H9 (cell line): ENCODE measurements at regions not wholly inside any gene's neighbourhood (a gene's known extent, or its start where the extent isn't known, plus 50 kb on each side); places are given as distances from the start of the nearest gene placed in this dataset.

Source experiments
- DNase-seq: peaks from one replicate; pipeline ENCODE4 v3.0.0-alpha.2; 2017
- H2AFZ ChIP-seq: one replicate; pipeline ENCODE4 v1.6.1; 2013; ENCODE audit warnings: mild to moderate bottlenecking, low read length, control low read depth, moderate library complexity
- H2AK5ac ChIP-seq: 2 replicates; pipeline ENCODE4 v1.6.1; 2013; ENCODE audit warnings: low read length, control low read depth, mixed read lengths; ENCODE audit not compliant: insufficient read length
- H2BK120ac ChIP-seq: one replicate; pipeline ENCODE4 v1.6.1; 2013; ENCODE audit warnings: low read depth, mild to moderate bottlenecking, low read length, control low read depth, inconsistent platforms; ENCODE audit not compliant: poor library complexity, severe bottlenecking
- H2BK12ac ChIP-seq: 2 replicates; pipeline ENCODE4 v1.6.1; 2013; ENCODE audit warnings: low read length, control low read depth, mixed read lengths, low read depth; ENCODE audit not compliant: insufficient read length
- H2BK15ac ChIP-seq: 2 replicates; pipeline ENCODE4 v1.6.1; 2013; ENCODE audit warnings: low read depth, low read length, control low read depth
- H2BK20ac ChIP-seq: one replicate; pipeline ENCODE4 v1.6.1; 2013; ENCODE audit warnings: low read depth, mild to moderate bottlenecking, low read length, control low read depth, inconsistent platforms; ENCODE audit not compliant: poor library complexity, severe bottlenecking
- H2BK5ac ChIP-seq: 2 replicates; pipeline ENCODE4 v1.6.1; 2013; ENCODE audit warnings: low read length, control low read depth, mixed read lengths; ENCODE audit not compliant: insufficient read length
- H3K14ac ChIP-seq: 2 replicates; pipeline ENCODE4 v1.6.1; 2013; ENCODE audit warnings: low read length, control low read depth; ENCODE audit not compliant: insufficient read depth
- H3K18ac ChIP-seq: 2 replicates; pipeline ENCODE4 v1.6.1; 2013; ENCODE audit warnings: low read depth, mild to moderate bottlenecking, mixed read lengths, low read length, control low read depth; ENCODE audit not compliant: insufficient read length
- H3K23ac ChIP-seq: 2 replicates; pipeline ENCODE4 v1.6.1; 2013; ENCODE audit warnings: low read length, control low read depth, mixed read lengths, low read depth; ENCODE audit not compliant: insufficient read length
- H3K23me2 ChIP-seq: 2 replicates; pipeline ENCODE4 v1.6.1; 2013; ENCODE audit warnings: low read depth, mild to moderate bottlenecking, mixed read lengths, low read length, control low read depth; ENCODE audit not compliant: insufficient read length, poor library complexity, severe bottlenecking
- H3K27ac ChIP-seq: 2 replicates; pipeline ENCODE4 v1.5.1; 2013; ENCODE audit warnings: low read length, control low read depth, mixed read lengths, low read depth; ENCODE audit not compliant: insufficient read length
- H3K27me3 ChIP-seq: 2 replicates; pipeline ENCODE4 v1.6.1; 2013; ENCODE audit warnings: low read length, control low read depth, inconsistent platforms; ENCODE audit not compliant: insufficient read depth
- H3K4ac ChIP-seq: 2 replicates; pipeline ENCODE4 v1.6.1; 2013; ENCODE audit warnings: low read depth, mild to moderate bottlenecking, control low read depth, inconsistent platforms, low read length, moderate library complexity
- H3K4me1 ChIP-seq: 2 replicates; pipeline ENCODE4 v1.6.1; 2013; ENCODE audit warnings: low read length, control low read depth, inconsistent platforms; ENCODE audit not compliant: insufficient read depth
- H3K4me2 ChIP-seq: 2 replicates; pipeline ENCODE4 v1.6.1; 2013; ENCODE audit warnings: low read length, control low read depth, mixed read lengths; ENCODE audit not compliant: insufficient read length, insufficient read depth
- H3K56ac ChIP-seq: 2 replicates; pipeline ENCODE4 v1.6.1; 2013; ENCODE audit warnings: low read depth, mild to moderate bottlenecking, mixed read lengths, low read length, control low read depth; ENCODE audit not compliant: insufficient read length
- H3K79me1 ChIP-seq: 2 replicates; pipeline ENCODE4 v1.6.1; 2013; ENCODE audit warnings: low read depth, mild to moderate bottlenecking, moderate library complexity, low read length, control low read depth, inconsistent platforms; ENCODE audit not compliant: insufficient read depth, poor library complexity, severe bottlenecking
- H3K79me2 ChIP-seq: 2 replicates; pipeline ENCODE4 v1.6.1; 2013; ENCODE audit warnings: low read length, control low read depth, inconsistent platforms; ENCODE audit not compliant: insufficient read depth
- H3K9ac ChIP-seq: 2 replicates; pipeline ENCODE4 v1.6.1; 2013; ENCODE audit warnings: low read length, control low read depth, mixed read lengths; ENCODE audit not compliant: insufficient read length; ENCODE audit errors: extremely low read depth
- H3K9me3 ChIP-seq: one replicate; pipeline ENCODE4 v1.6.1; 2013; ENCODE audit warnings: low read depth, low read length, inconsistent platforms; ENCODE audit not compliant: control insufficient read depth
- H3T11ph ChIP-seq: one replicate; pipeline ENCODE4 v1.6.1; 2013; ENCODE audit warnings: mild to moderate bottlenecking, low read length, control low read depth, inconsistent platforms
- H4K20me1 ChIP-seq: one replicate; pipeline ENCODE4 v1.6.1; 2013; ENCODE audit not compliant: control insufficient read depth, insufficient read length, insufficient read depth
- H4K5ac ChIP-seq: 2 replicates; pipeline ENCODE4 v1.6.1; 2013; ENCODE audit warnings: low read depth, mild to moderate bottlenecking, mixed read lengths, low read length, control low read depth; ENCODE audit not compliant: insufficient read length
- H4K8ac ChIP-seq: replicated peaks from 2 replicates; pipeline ENCODE4 v1.6.1; 2013; ENCODE audit warnings: low read length, control low read depth, mixed read lengths, low read depth; ENCODE audit not compliant: insufficient read length
- H4K91ac ChIP-seq: 2 replicates; pipeline ENCODE4 v1.6.1; 2013; ENCODE audit warnings: low read depth, mild to moderate bottlenecking, moderate library complexity, mixed read lengths, low read length, control low read depth; ENCODE audit not compliant: insufficient read length
- H3K27ac Mint-ChIP-seq, 3 experiments: 2 replicates in 2 of 3; 3 replicates in 1 of 3; pipeline ENCODE4 v1.8.0; 2020 to 2021; ENCODE audit warnings: mixed read lengths in 3 of 3, mild to moderate bottlenecking in 1 of 3, moderate library complexity in 1 of 3
- H3K27me3 Mint-ChIP-seq: 2 replicates; pipeline ENCODE4 v1.8.0; 2021; ENCODE audit warnings: low read depth, mild to moderate bottlenecking, moderate library complexity, mixed read lengths
- H3K36me3 Mint-ChIP-seq, 3 experiments: 2 replicates in 2 of 3; 3 replicates in 1 of 3; pipeline ENCODE4 v1.8.0; 2020 to 2021; ENCODE audit warnings: low read depth in 3 of 3, mixed read lengths in 3 of 3; ENCODE audit not compliant: insufficient read depth in 1 of 3
- H3K4me1 Mint-ChIP-seq, 2 experiments: 2 replicates each; pipeline ENCODE4 v1.8.0; 2020; ENCODE audit warnings: mixed read lengths in 2 of 2
- H3K4me3 Mint-ChIP-seq, 2 experiments: 2 replicates in 1 of 2; 3 replicates in 1 of 2; pipeline ENCODE4 v1.8.0; 2020 to 2021; ENCODE audit warnings: mild to moderate bottlenecking in 2 of 2, mixed read lengths in 2 of 2, moderate library complexity in 1 of 2
- H3K9me3 Mint-ChIP-seq, 2 experiments: 2 replicates in 1 of 2; 3 replicates in 1 of 2; pipeline ENCODE4 v1.8.0; 2020; ENCODE audit warnings: mild to moderate bottlenecking in 2 of 2, mixed read lengths in 2 of 2, moderate library complexity in 1 of 2
- WGBS: extraction: QIAGEN DNeasy Blood & Tissue Kit; methylation state at CpG from one replicate; pipeline ENCODE4 v1.1.7; 2013; ENCODE audit warnings: missing lambda C conversion rate, low lambda C conversion rate, mixed read lengths; ENCODE audit not compliant: insufficient read length; ENCODE audit errors: extremely low coverage; 5-methylcytosine and 5-hydroxymethylcytosine counted together
- TF ChIP-seq, protein P1 (sequence below): fragments of 200-600 bp; sonication (generic); conservative IDR thresholded peaks from 3 replicates; pipeline ENCODE4 v1.8.0; 2021; ENCODE audit warnings: antibody characterized with exemption, mild to moderate bottlenecking

DNA sequence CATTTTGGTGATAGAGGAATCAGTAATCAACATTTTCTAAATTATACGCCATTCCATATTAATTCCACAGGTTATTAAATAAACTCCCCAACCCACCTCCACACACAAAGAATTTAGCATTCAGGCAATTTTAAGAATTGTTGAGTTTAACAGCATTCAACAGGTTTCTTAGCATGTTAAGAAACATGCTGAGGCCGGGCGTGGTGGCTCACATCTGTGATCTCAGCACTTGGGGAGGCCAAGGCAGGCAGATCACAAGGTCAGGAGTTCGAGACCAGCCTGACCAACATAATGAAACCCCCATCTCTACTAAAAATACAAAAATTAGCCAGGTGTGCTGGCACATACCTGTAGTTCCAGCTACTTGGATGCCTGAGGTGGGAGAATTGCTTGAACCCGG, 64.0 kb upstream of the PHACTR2 start:
- Histone ChIP-seq H3K14ac (no peak overlapping the region), H3K79me2 (no peaks in the 10 kb centered on the region), H4K8ac (no peak overlapping the region), H3K4me2 (no peak overlapping the region), H3T11ph (no peak overlapping the region), H2BK120ac (no peak overlapping the region), H3K4me1 (peaks cover 2% of the 10 kb centered on the region; the same call in 1 of the 2 replicates), H4K91ac (no peak overlapping the region), H3K4ac (no peak overlapping the region), H3K27ac (no peak overlapping the region), H3K27me3 (no peaks in the 10 kb centered on the region), H2BK12ac (no peak overlapping the region), H2BK20ac (no peak overlapping the region), H2BK5ac (no peak overlapping the region), H2AK5ac (no peak overlapping the region), H3K18ac (no peak overlapping the region), H4K20me1 (no peaks in the 10 kb centered on the region), H2BK15ac (no peak overlapping the region), H3K9ac (no peak overlapping the region), H3K56ac (no peak overlapping the region), H3K79me1 (no peaks in the 10 kb centered on the region), H4K5ac (no peak overlapping the region), H3K9me3 (no peaks in the 10 kb centered on the region), H2AFZ (no peak overlapping the region), H3K23me2 (no peaks in the 10 kb centered on the region), H3K23ac (no peak overlapping the region)
- no CpG with 5 or more reads among the region's 5 CpGs for WGBS
- 0 out of 4 replicates have a peak, but pooled peaks cover 0 to 4% of the 10 kb centered on the region in 2 experiments for H3K4me1 Mint-ChIP-seq
- H3K36me3 Mint-ChIP-seq, result no peaks in the 10 kb centered on the region
- no peak overlapping the region for H3K4me3 Mint-ChIP-seq
- H3K27ac Mint-ChIP-seq, result no peak overlapping the region
- TF ChIP-seq, protein P1, sequence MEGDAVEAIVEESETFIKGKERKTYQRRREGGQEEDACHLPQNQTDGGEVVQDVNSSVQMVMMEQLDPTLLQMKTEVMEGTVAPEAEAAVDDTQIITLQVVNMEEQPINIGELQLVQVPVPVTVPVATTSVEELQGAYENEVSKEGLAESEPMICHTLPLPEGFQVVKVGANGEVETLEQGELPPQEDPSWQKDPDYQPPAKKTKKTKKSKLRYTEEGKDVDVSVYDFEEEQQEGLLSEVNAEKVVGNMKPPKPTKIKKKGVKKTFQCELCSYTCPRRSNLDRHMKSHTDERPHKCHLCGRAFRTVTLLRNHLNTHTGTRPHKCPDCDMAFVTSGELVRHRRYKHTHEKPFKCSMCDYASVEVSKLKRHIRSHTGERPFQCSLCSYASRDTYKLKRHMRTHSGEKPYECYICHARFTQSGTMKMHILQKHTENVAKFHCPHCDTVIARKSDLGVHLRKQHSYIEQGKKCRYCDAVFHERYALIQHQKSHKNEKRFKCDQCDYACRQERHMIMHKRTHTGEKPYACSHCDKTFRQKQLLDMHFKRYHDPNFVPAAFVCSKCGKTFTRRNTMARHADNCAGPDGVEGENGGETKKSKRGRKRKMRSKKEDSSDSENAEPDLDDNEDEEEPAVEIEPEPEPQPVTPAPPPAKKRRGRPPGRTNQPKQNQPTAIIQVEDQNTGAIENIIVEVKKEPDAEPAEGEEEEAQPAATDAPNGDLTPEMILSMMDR, result no peak
- peaks cover 2% of the 10 kb centered on the region; the same call in 1 of the 2 replicates for H3K27me3 Mint-ChIP-seq
- DNase-seq, result no peak
- no peaks in the 10 kb centered on the region for H3K9me3 Mint-ChIP-seq
